NCI-H2227 (cell line): ENCODE measurements at regions not wholly inside any gene's neighbourhood (a gene's known extent, or its start where the extent isn't known, plus 50 kb on each side); places are given as distances from the start of the nearest gene placed in this dataset.

ENCODE experiments used
- DNase-seq: peaks from one replicate; lab custom pipeline; 2025; ENCODE audit not compliant: unreplicated experiment; lab: John Stamatoyannopoulos, UW

DNA sequence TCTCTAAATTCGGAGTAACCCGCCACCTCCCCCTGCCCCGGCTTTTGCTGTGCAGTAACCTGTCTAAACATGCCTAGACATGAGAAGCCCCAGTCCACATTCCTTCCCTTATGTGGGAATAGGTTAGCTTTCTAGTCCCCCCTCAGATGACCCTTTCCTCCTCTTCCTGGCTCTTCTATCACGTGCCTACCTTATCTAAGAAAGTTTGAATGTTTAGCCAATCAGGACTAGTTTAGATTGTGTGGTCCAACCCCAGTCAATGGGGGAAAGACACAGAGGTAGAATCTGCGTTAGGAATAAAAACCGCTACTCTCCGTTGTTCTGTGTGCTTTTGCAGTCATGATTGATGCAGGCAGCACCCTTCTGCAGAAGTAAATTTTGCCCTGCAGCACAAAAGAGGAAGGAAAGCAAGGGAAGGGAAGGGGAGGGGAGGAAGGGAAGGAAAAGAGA is 69.0 kb upstream of the CD93 start:
- no peak for DNase-seq

DNA sequence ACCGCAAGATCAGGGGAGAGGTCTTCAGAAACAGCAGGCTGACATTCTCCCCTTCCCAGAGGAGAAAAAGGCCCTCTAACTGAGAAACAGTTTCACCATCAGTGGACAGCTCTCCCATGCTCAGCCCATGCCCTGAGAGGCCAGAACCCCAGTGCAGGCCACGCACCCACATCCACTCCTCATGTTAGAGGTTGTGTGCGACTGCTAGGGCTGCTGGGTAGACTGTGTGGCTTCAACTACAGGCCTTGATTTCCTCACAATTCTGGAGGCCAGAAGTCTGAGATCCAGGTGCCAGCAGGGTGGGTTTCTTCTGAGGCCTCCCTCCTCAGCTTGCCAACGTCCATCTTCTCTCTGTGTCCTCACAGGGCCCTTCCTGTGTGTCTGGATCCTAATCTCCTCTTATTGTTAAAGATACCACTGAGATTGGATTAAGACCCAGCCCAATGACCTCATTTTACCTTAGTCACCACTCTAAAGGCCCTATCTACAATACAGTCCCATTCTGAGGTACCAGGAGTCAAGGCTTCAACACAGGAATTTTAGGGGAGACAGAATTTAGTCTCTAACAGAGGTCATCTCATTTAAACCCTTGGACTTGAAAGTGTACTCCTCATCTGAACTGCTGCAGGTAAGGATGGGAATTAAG is 67.7 kb upstream of the CD93 start:
- no peak for DNase-seq

- DNase-seq = no peak
Observed at GRCh38 chr20:23152902-23153301, 66.8 kb upstream of the CD93 start.

DNA sequence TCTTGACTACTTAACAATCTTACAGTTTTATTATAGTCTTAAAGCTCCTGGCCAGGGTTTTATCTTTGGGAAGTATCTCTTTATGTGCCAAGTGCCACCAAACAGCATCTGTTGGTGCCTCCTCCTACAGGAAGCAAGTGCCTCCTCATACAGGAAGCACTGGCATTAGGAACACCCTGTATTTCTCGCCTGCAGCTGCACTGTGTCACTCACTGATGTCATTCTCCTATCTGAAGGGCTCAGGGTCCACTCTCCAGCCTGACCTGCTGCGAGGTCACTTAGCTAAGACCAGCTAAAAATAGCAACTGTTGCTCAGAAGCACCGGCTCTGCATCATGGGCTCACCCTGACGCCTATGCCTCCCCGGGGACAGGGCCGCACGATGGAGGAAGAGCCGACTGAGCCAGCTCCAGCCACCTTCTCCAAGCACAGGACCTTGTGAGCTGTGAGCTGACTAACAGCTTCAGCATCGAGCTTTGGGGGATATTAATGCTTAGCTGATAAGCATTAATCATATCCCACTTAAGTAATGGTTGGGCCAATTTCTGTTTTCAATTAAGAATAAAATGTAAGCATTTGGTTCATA is 66.3 kb upstream of the CD93 start:
- DNase-seq = no peak

DNA sequence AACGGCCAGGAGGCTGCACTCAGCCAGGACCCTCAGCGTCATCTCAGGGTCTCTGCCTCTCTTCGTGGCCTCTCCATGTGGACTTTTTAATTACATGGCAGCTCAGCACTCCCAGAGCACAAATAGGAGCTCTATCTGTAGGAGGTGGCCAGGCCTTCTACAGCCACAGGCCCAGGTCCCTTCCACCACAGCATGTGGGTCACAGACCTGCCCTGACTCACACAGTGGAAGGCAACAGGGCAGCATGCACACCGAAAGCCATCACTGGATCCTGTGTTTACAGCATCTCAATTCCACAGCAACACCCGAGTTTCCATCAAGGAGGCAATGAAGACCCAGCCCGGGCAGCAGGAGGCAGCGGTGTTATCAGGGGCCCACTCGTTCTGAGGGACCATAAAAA is 65.8 kb upstream of the CD93 start:
- no peak for DNase-seq

- no peak for DNase-seq
Observed at GRCh38 chr20:23151008-23151703, 65.0 kb upstream of the CD93 start.

DNA sequence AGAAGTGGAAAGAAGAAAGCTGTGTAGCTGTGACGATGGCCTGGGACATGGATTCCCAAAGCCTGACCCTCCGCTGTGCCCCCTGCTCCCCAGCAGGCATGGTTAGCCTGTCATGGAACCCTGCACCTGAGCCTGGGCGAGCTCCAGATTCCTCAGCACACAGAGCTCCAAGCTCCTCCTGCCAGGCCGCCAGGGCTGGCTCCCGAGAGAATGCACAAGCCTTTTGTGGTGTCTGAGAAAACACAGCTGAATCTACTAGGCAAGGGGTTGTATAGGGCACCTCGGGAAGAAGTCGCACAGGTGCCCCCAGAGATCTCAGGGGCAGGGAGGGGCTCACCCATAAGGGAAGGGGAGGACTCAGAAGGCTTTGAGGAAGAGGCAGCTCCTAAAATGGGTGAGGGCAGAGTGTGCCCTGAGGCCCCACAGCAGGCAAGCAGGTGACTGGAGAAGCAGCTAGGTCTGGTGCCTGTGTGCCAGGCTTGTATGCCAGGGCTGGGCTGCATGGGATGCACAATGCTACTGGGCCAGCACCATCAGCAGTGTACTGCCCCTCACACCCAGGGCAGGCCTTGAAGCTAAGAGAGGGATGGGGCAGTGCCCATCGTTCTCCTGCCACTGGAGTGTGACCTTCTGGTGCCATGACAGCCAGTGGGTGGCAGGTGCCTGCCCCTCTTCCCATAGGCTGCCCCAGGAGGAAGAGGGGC is 64.3 kb upstream of the CD93 start:
- no peak for DNase-seq

GRCh38 chr20:23149623-23150279 is 63.6 kb upstream of the CD93 start:
- DNase-seq = no peak

DNA sequence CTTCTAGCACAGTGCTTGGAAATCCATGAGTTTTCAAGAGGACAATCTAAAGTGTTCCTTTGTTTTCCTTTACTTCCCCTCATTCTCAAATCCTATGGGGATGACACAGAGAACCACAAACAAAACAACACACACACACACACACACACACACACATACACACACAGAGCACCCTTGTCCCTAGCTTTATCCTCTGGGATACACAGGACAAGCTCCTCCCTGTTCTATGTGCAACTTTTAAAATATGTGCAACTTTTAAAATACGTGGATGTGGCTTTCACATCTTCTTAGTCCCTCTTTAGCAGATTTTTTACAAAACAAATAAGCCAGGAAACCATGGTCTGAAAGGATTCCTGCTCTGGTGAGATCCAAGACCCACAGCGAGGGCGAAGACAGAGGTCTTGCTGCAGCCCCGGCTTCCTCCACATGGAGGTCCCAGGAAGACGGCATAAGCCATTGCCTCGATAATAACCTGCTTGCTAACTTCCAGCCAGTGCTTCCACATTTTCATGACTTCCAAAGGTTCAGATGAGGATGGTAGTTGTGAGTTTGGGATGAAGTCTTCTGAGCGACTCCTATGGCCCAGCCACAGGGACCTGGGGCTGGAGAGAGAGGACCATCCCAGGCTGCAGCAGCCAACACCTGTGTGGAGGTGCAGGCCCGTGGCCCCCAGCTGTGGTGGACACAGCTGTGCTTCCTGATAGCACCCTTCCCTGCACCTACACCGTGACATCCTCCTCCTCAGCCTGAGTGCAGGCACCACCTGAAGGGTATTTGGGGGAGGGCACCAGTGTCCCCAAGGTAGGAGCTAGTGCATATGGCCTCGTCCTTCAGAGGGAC is 62.8 kb upstream of the CD93 start:
- DNase-seq = no peak

DNA sequence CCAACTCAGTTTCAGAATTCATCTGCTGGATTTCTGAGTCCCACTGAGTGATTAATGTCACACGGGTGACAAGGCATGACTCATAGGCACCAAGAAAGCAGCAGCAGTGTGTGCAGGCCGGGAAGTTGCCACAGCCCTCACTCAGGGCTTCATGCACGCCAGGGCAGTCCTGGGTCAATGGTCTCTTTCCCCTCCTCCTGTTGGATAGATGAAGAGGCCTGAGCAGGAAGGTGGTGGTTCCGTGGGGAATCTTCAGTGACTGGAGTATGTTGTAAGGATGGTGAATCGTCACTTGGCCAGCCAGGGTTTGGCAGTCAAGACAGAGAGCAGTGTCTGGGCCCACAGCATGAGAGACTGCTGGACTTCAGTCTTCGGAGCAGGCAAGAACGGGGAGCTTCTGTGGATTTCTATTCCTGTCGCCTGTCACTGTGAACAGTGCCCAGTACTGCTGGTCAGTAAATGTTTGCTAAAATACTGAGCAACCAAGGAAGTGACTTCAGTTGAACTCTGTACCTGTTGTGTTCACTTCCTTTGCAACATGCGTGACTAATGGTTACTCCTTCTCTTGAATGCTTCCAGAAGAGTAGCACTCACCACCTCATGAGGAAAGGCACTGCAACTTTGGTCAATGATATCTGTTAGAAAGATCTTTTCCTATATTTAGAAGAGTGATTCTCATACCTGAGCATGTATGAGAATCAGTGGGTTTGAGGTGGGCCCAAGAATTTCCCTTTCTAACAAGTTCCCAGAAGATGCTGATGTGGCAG is 62.0 kb upstream of the CD93 start:
- no peak for DNase-seq

DNA sequence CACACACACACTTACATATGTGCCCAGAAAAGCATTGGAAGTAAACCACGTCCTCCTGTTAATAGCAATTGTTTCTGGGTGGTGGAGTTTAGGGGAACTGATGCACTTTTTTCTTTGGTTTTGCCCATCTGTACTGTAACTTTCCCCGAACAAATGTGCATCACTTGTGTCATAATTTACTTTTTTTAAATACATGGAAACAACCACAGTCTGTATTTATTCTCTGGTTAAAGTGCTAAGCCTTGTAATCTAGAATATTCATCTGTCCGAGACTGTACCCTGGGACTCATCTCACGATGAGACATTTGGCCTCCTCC is 61.5 kb upstream of the CD93 start:
- no peak for DNase-seq

GRCh38 chr20:23146857-23147637 is 60.9 kb upstream of the CD93 start:
- DNase-seq = no peak

DNA sequence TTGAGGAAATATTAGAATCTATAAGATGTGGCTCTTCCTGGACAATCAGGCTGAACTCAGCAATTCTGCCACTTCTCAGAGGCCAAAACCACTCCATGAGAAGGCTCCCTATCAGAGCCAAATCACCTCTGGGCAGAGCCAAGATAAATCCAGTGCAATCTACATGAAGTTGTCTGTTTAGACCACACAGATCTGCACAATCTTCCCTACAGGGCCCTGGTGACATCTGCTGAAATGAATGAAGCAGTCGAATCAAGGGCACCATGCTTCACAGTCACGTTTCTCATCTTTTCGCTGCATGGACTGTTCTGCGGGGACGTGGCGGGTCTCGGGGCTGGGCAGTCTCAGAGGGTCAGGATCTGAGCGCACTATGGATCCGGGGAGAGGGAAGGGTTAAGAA is 60.1 kb upstream of the CD93 start:
- DNase-seq = no peak

- no peak for DNase-seq
Observed at GRCh38 chr20:23145281-23145700, 59.2 kb upstream of the CD93 start.

DNA sequence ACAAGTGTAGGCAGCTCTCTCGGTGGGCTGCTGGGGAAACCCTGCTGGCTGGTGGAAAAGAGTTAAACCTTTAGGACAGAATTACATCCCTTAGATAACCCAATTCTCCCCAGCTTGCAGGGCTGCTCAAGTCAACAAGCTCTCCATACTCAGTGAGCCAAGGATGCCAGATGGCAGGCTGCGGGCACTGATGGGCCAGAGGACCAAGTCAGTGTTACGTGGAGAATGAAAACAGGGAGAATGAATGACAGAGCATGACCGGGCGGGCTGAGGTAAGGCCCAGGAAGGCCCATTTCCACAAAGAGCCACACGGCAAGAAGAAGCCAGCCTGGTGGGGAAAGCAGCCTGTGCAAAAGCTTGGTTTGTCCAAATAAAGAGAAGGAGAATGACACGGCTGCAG is 58.7 kb upstream of the CD93 start:
- no peak for DNase-seq

- DNase-seq = no peak
Observed at GRCh38 chr20:23143986-23144690, 58.0 kb upstream of the CD93 start.

DNA sequence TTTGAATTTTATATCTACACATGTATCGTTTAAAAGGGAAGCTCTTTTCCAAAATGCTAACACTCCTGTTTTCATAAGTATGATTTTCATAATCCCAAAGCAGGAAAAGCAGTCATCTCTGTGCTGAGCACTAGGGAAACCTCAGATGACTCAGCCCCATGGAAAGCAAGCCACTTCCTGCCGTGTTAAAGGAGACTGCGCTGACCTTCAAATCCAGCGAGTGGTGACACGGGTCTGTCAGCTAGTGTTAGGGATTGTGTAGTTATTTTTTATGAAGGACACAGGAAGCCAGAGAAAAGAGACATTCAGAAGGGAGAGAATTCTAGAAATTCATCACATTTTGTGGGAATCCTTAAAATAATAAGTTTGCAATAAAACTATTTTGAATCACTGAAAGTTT is 57.0 kb upstream of the CD93 start:
- no peak for DNase-seq
